Activated T-helper 1 cell treated with anti-CD3 and anti-CD28 coated beads, Interleukin-12 subunit alpha, Interleukin-12 subunit beta, Interleukin-2, Interleukin-4 antibody, amounts not matched to agents 30 ng/mL and 10 ng/mL and 1 ng/mL, durations not matched to agents 14 hours and 24 hours and 36 hours (primary cell): ENCODE measurements at regions not wholly inside any gene's neighbourhood (a gene's known extent, or its start where the extent isn't known, plus 50 kb on each side); places are given as distances from the start of the nearest gene placed in this dataset.

Experiments
- DNase-seq: peaks from one replicate; pipeline ENCODE4 v3.0.0; 2021; ENCODE audit warnings: low spot score
- H3K27ac Mint-ChIP-seq: one replicate; pipeline ENCODE4 v1.8.0; 2021; ENCODE audit warnings: mild to moderate bottlenecking, mixed read lengths
- H3K27me3 Mint-ChIP-seq: one replicate; pipeline ENCODE4 v1.8.0; 2022; ENCODE audit warnings: mild to moderate bottlenecking, moderate library complexity, mixed read lengths; ENCODE audit not compliant: insufficient read depth
- H3K36me3 Mint-ChIP-seq: one replicate; pipeline ENCODE4 v1.8.0; 2021; ENCODE audit warnings: low read depth, mixed read lengths
- H3K4me1 Mint-ChIP-seq: one replicate; pipeline ENCODE4 v1.8.0; 2021; ENCODE audit warnings: low read depth, mixed read lengths
- H3K4me3 Mint-ChIP-seq: one replicate; pipeline ENCODE4 v1.8.0; 2021; ENCODE audit warnings: mild to moderate bottlenecking, moderate library complexity, mixed read lengths
- H3K9me3 Mint-ChIP-seq: one replicate; pipeline ENCODE4 v1.8.0; 2021; ENCODE audit warnings: mixed read lengths
- intact Hi-C: fragments of 100-400 bp; cut with micrococcal nuclease; formaldehyde crosslinking; loops from one replicate; pipeline ENCODE4 v1.15.1; 2024

- no peaks in the 10 kb centered on the region for H3K4me1 Mint-ChIP-seq
- intact Hi-C loops: no loop called here
- no peaks in the 10 kb centered on the region for H3K36me3 Mint-ChIP-seq
- H3K27ac Mint-ChIP-seq: no peak overlapping the region
- H3K27me3 Mint-ChIP-seq: no peaks in the 10 kb centered on the region
- no peak overlapping the region for H3K4me3 Mint-ChIP-seq
- no peak for DNase-seq
- H3K9me3 Mint-ChIP-seq: no peaks in the 10 kb centered on the region
These were observed 221.2 kb downstream of the MAFB start for GRCh38 chr20:40467703-40468411.

- no peak for DNase-seq
- intact Hi-C loops: no loop called here
- H3K27me3 Mint-ChIP-seq: no peaks in the 10 kb centered on the region
- H3K9me3 Mint-ChIP-seq: no peaks in the 10 kb centered on the region
- no peak overlapping the region for H3K4me3 Mint-ChIP-seq
- no peak overlapping the region for H3K27ac Mint-ChIP-seq
- no peaks in the 10 kb centered on the region for H3K36me3 Mint-ChIP-seq
- no peaks in the 10 kb centered on the region for H3K4me1 Mint-ChIP-seq
These were observed 222.0 kb downstream of the MAFB start for GRCh38 chr20:40467067-40467466.

GRCh38 chr20:40464731-40465208 lies 224.3 kb downstream of the MAFB start:
- H3K36me3 Mint-ChIP-seq: no peaks in the 10 kb centered on the region
- no peaks in the 10 kb centered on the region for H3K4me1 Mint-ChIP-seq
- H3K4me3 Mint-ChIP-seq: no peak overlapping the region
- H3K27me3 Mint-ChIP-seq: no peaks in the 10 kb centered on the region
- no peak for DNase-seq
- no peak overlapping the region for H3K27ac Mint-ChIP-seq
- intact Hi-C loops: no loop called here
- no peaks in the 10 kb centered on the region for H3K9me3 Mint-ChIP-seq

- H3K4me1 Mint-ChIP-seq: no peaks in the 10 kb centered on the region
These were observed 225.9 kb downstream of the MAFB start for GRCh38 chr20:40463171-40463570.

GRCh38 chr20:40462566-40462965 lies 226.5 kb downstream of the MAFB start:
- DNase-seq: no peak
- intact Hi-C loops: no loop called here
- H3K27ac Mint-ChIP-seq: no peak overlapping the region
- H3K36me3 Mint-ChIP-seq: no peaks in the 10 kb centered on the region
- H3K4me3 Mint-ChIP-seq: no peak overlapping the region
- no peaks in the 10 kb centered on the region for H3K4me1 Mint-ChIP-seq
- H3K9me3 Mint-ChIP-seq: no peaks in the 10 kb centered on the region
- H3K27me3 Mint-ChIP-seq: no peaks in the 10 kb centered on the region

More at GRCh38 chr20:40463171-40463570, 225.9 kb downstream of the MAFB start:
- no peaks in the 10 kb centered on the region for H3K36me3 Mint-ChIP-seq
- no peaks in the 10 kb centered on the region for H3K27me3 Mint-ChIP-seq
- no peaks in the 10 kb centered on the region for H3K9me3 Mint-ChIP-seq
- H3K4me3 Mint-ChIP-seq: no peak overlapping the region
- H3K27ac Mint-ChIP-seq: no peak overlapping the region
- intact Hi-C loops: no loop called here
- DNase-seq: no peak

- H3K4me3 Mint-ChIP-seq: no peak overlapping the region
- DNase-seq: no peak
- H3K27me3 Mint-ChIP-seq: peaks cover 2% of the 10 kb centered on the region
- no peaks in the 10 kb centered on the region for H3K9me3 Mint-ChIP-seq
- intact Hi-C loops: no loop called here
- H3K27ac Mint-ChIP-seq: no peak overlapping the region
- no peaks in the 10 kb centered on the region for H3K4me1 Mint-ChIP-seq
- no peaks in the 10 kb centered on the region for H3K36me3 Mint-ChIP-seq
These were observed 229.7 kb downstream of the MAFB start for GRCh38 chr20:40459299-40459698.

- Mint-ChIP-seq H3K4me1 (no peaks in the 10 kb centered on the region), H3K4me3 (no peak overlapping the region), H3K36me3 (no peaks in the 10 kb centered on the region), H3K27me3 (peaks cover 2% of the 10 kb centered on the region), H3K27ac (no peak overlapping the region), H3K9me3 (no peaks in the 10 kb centered on the region)
- intact Hi-C loops: no loop called here
- DNase-seq: no peak
These were observed 231.6 kb downstream of the MAFB start for GRCh38 chr20:40457404-40457803.

GRCh38 chr20:40452758-40453157 lies 236.3 kb downstream of the MAFB start:
- intact Hi-C loops: no loop called here
- Mint-ChIP-seq H3K36me3 (no peaks in the 10 kb centered on the region), H3K27me3 (peaks cover 2% of the 10 kb centered on the region), H3K4me1 (no peaks in the 10 kb centered on the region), H3K9me3 (no peaks in the 10 kb centered on the region), H3K4me3 (no peak overlapping the region), H3K27ac (no peak overlapping the region)
- no peak for DNase-seq

GRCh38 chr20:40451552-40451951 lies 237.5 kb downstream of the MAFB start:
- no peak for DNase-seq
- no peaks in the 10 kb centered on the region for H3K4me1 Mint-ChIP-seq
- no peaks in the 10 kb centered on the region for H3K36me3 Mint-ChIP-seq
- H3K9me3 Mint-ChIP-seq: no peaks in the 10 kb centered on the region
- intact Hi-C loops: no loop called here
- H3K4me3 Mint-ChIP-seq: no peak overlapping the region
- H3K27ac Mint-ChIP-seq: no peak overlapping the region
- H3K27me3 Mint-ChIP-seq: peaks cover 2% of the 10 kb centered on the region

GRCh38 chr20:40449974-40450616 lies 238.9 kb downstream of the MAFB start:
- H3K4me1 Mint-ChIP-seq: no peaks in the 10 kb centered on the region
- no peak overlapping the region for H3K4me3 Mint-ChIP-seq
- DNase-seq: no peak
- H3K9me3 Mint-ChIP-seq: no peaks in the 10 kb centered on the region
- no peak overlapping the region for H3K27ac Mint-ChIP-seq
- intact Hi-C loops: no loop called here
- no peaks in the 10 kb centered on the region for H3K27me3 Mint-ChIP-seq
- no peaks in the 10 kb centered on the region for H3K36me3 Mint-ChIP-seq

- Mint-ChIP-seq H3K9me3 (no peaks in the 10 kb centered on the region), H3K4me3 (no peak overlapping the region), H3K4me1 (no peaks in the 10 kb centered on the region), H3K27ac (no peak overlapping the region), H3K27me3 (no peaks in the 10 kb centered on the region), H3K36me3 (no peaks in the 10 kb centered on the region)
- intact Hi-C loops: no loop called here
- DNase-seq: no peak
These were observed 239.8 kb downstream of the MAFB start for GRCh38 chr20:40449144-40449690.

- Mint-ChIP-seq H3K27me3 (no peaks in the 10 kb centered on the region), H3K4me3 (no peak overlapping the region), H3K36me3 (no peaks in the 10 kb centered on the region), H3K4me1 (no peaks in the 10 kb centered on the region), H3K27ac (no peak overlapping the region), H3K9me3 (no peaks in the 10 kb centered on the region)
- intact Hi-C loops: no loop called here
- DNase-seq: no peak
These were observed 242.1 kb downstream of the MAFB start for GRCh38 chr20:40446888-40447287.

- Mint-ChIP-seq H3K4me3 (no peak overlapping the region), H3K27ac (no peak overlapping the region), H3K4me1 (no peaks in the 10 kb centered on the region), H3K27me3 (no peaks in the 10 kb centered on the region), H3K36me3 (no peaks in the 10 kb centered on the region), H3K9me3 (no peaks in the 10 kb centered on the region)
- intact Hi-C loops: no loop called here
- DNase-seq: no peak
These were observed 244.5 kb downstream of the MAFB start for GRCh38 chr20:40444516-40444915.
